ENCODE measurements at regions not wholly inside any gene's neighbourhood (a gene's known extent, or its start where the extent isn't known, plus 50 kb on each side); places are given as distances from the start of the nearest gene placed in this dataset.

DNA sequence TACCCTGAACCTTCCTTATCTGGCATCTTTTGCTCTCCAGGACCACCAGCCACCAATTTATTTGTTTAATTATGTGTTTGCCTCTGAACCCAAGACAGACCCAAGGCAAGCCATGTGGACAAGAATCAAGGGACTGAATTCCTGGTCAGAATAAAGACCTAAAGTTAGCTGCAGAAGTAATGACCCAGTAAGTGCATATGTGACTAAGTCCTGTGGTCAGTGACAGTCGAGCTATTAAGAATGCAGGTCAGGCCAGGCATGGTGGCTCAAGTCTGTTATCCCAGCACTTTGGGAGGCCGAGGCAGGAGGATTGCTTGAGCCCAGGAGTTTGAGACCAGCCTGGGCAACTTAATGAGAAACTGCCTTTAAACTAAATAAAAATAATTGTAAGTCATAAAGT lies 139.4 kb downstream of the CCDC71L start:
- no TSS peak for BruUV-seq (replicated peaks)
- no peaks in the 10 kb centered on the region for H3K9me3 ChIP-seq (ENCODE audit: low read length)
- no peak overlapping the region for H3K4me2 ChIP-seq (ENCODE audit: low read depth, low read length)
- in situ Hi-C loops (cut with HindIII; ENCODE audit: extremely low pct_ligation_motif_present, low pct_unique_long_range_greater_than_20kb) (no loop called here), intact Hi-C loops (cut with micrococcal nuclease; ENCODE audit: unreplicated experiment) (no loop called here)
- no peaks in the 10 kb centered on the region for H3K36me3 ChIP-seq (replicated peaks in 1 of 2; ENCODE audit: control insufficient read depth in 1 of 2, insufficient read depth in 2 of 2, low read length in 2 of 2)
- H4K20me1 ChIP-seq (ENCODE audit: insufficient read depth, low read length): no peaks in the 10 kb centered on the region
- WGBS (ENCODE audit: low lambda C conversion rate): 0% methylated on average over 2 of the region's 2 CpGs
- ChIA-PET CTCF (ENCODE audit: low intra/inter-chr PET ratio, low total read pairs) (no interaction called here), POLR2A (no interaction called here)
- no peak overlapping the region for H3K9ac ChIP-seq (ENCODE audit: insufficient read depth, low read depth, low read length)
- no peak overlapping the region for H3K4me3 ChIP-seq (replicated peaks in 1 of 3; ENCODE audit: insufficient read depth in 1 of 3, low read depth in 2 of 3, low read length in 3 of 3)
- H3K79me2 ChIP-seq (ENCODE audit: insufficient read depth, low read length): no peaks in the 10 kb centered on the region
- TF ChIP-seq RFXANK (CRISPR knock-in tag; IDR thresholded peaks at IDR 0.05) (no peak), ZBTB42 (CRISPR knock-in tag; IDR thresholded peaks at IDR 0.05) (no peak), ZNF557 (CRISPR knock-in tag; IDR thresholded peaks at IDR 0.05) (no peak), YEATS4 (CRISPR knock-in tag; IDR thresholded peaks at IDR 0.05; ENCODE audit: borderline replicate concordance) (no peak), NR0B2 (CRISPR knock-in tag; IDR thresholded peaks at IDR 0.05) (no peak), ZNF24 (IDR thresholded peaks at IDR 0.05) (no peak), ZNF292 (CRISPR knock-in tag; IDR thresholded peaks at IDR 0.05; ENCODE audit: borderline replicate concordance, low read depth) (no peak), KAT7 (CRISPR knock-in tag; IDR thresholded peaks at IDR 0.05; ENCODE audit: borderline replicate concordance) (no peak), ZNF879 (CRISPR knock-in tag; IDR thresholded peaks at IDR 0.05) (no peak), ZNF547 (CRISPR knock-in tag; IDR thresholded peaks at IDR 0.05) (no peak), CEBPB (IDR thresholded peaks at IDR 0.05; ENCODE audit: borderline replicate concordance, low read depth, low read length) (no peak), ZNF30 (CRISPR knock-in tag; IDR thresholded peaks at IDR 0.05) (no peak), CCDC6 (CRISPR knock-in tag; IDR thresholded peaks at IDR 0.05) (no peak)
- TF ChIP-seq, protein P1, sequence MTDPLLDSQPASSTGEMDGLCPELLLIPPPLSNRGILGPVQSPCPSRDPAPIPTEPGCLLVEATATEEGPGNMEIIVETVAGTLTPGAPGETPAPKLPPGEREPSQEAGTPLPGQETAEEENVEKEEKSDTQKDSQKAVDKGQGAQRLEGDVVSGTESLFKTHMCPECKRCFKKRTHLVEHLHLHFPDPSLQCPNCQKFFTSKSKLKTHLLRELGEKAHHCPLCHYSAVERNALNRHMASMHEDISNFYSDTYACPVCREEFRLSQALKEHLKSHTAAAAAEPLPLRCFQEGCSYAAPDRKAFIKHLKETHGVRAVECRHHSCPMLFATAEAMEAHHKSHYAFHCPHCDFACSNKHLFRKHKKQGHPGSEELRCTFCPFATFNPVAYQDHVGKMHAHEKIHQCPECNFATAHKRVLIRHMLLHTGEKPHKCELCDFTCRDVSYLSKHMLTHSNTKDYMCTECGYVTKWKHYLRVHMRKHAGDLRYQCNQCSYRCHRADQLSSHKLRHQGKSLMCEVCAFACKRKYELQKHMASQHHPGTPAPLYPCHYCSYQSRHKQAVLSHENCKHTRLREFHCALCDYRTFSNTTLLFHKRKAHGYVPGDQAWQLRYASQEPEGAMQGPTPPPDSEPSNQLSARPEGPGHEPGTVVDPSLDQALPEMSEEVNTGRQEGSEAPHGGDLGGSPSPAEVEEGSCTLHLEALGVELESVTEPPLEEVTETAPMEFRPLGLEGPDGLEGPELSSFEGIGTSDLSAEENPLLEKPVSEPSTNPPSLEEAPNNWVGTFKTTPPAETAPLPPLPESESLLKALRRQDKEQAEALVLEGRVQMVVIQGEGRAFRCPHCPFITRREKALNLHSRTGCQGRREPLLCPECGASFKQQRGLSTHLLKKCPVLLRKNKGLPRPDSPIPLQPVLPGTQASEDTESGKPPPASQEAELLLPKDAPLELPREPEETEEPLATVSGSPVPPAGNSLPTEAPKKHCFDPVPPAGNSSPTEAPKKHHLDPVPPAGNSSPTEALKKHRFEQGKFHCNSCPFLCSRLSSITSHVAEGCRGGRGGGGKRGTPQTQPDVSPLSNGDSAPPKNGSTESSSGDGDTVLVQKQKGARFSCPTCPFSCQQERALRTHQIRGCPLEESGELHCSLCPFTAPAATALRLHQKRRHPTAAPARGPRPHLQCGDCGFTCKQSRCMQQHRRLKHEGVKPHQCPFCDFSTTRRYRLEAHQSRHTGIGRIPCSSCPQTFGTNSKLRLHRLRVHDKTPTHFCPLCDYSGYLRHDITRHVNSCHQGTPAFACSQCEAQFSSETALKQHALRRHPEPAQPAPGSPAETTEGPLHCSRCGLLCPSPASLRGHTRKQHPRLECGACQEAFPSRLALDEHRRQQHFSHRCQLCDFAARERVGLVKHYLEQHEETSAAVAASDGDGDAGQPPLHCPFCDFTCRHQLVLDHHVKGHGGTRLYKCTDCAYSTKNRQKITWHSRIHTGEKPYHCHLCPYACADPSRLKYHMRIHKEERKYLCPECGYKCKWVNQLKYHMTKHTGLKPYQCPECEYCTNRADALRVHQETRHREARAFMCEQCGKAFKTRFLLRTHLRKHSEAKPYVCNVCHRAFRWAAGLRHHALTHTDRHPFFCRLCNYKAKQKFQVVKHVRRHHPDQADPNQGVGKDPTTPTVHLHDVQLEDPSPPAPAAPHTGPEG (CRISPR knock-in tag; IDR thresholded peaks at IDR 0.05): no peak
- H2AFZ ChIP-seq (ENCODE audit: low read length): no peak overlapping the region
- no peak for ATAC-seq
- no peak for FAIRE-seq
- no peaks in the 10 kb centered on the region for H3K4me1 ChIP-seq (ENCODE audit: insufficient read depth, low read length)
- DNase-seq (ENCODE audit: low spot score): no peak
- H3K27ac ChIP-seq (ENCODE audit: extremely low read length, insufficient read depth, low read length): no peak overlapping the region
- H3K27me3 ChIP-seq (ENCODE audit: control insufficient read depth in 1 of 2, insufficient read depth in 2 of 2, low read length in 2 of 2): peaks cover 0 to 5% of the 10 kb centered on the region in 2 experiments; a peak in 3 of 5 replicates

Data from HepG2 (cell line).